MM.1S (cell line): ENCODE measurements at regions not wholly inside any gene's neighbourhood (a gene's known extent, or its start where the extent isn't known, plus 50 kb on each side); places are given as distances from the start of the nearest gene placed in this dataset.

Experiments
- DNase-seq: peaks from one replicate; pipeline ENCODE4 v3.0.0-alpha.2; 2015
- H2AFZ ChIP-seq: fragments of 300-600 bp; sonication (generic); 2 replicates; pipeline ENCODE4 v1.6.0; 2016; ENCODE audit warnings: antibody characterized with exemption, low read length
- H3F3A ChIP-seq: fragments of 300-600 bp; sonication (generic); 2 replicates; pipeline ENCODE4 v1.6.1; 2016; ENCODE audit warnings: mild to moderate bottlenecking, antibody characterized with exemption, low read length, moderate library complexity, mixed read lengths; ENCODE audit not compliant: insufficient read depth
- H3K27ac ChIP-seq: fragments of 300-600 bp; sonication (generic); 2 replicates; pipeline ENCODE4 v1.5.1; 2016; ENCODE audit warnings: mild to moderate bottlenecking, low read length
- H3K27me3 ChIP-seq: fragments of 300-600 bp; sonication (generic); replicated peaks from 2 replicates; pipeline ENCODE4 v1.6.0; 2016; ENCODE audit warnings: low read length; ENCODE audit not compliant: insufficient read depth
- H3K36me3 ChIP-seq: fragments of 300-600 bp; sonication (generic); replicated peaks from 2 replicates; pipeline ENCODE4 v1.6.1; 2016; ENCODE audit warnings: mild to moderate bottlenecking, low read length, mixed read lengths; ENCODE audit not compliant: insufficient read depth
- H3K4me1 ChIP-seq: fragments of 300-600 bp; sonication (generic); 2 replicates; pipeline ENCODE4 v1.6.1; 2016; ENCODE audit warnings: low read length, mixed read lengths
- H3K4me2 ChIP-seq: fragments of 300-600 bp; sonication (generic); 2 replicates; pipeline ENCODE4 v1.6.0; 2016; ENCODE audit warnings: low read depth, low read length
- H3K4me3 ChIP-seq: fragments of 300-600 bp; sonication (generic); 2 replicates; pipeline ENCODE4 v1.5.1; 2016; ENCODE audit warnings: low read length, mixed read lengths
- H3K79me2 ChIP-seq: fragments of 300-600 bp; sonication (generic); 2 replicates; pipeline ENCODE4 v1.6.1; 2016; ENCODE audit warnings: mixed run types, low read length, mixed read lengths
- H3K9ac ChIP-seq: fragments of 300-600 bp; sonication (generic); 2 replicates; pipeline ENCODE4 v1.6.1; 2016; ENCODE audit warnings: low read length, mixed read lengths
- H3K9me2 ChIP-seq: fragments of 300-600 bp; sonication (generic); replicated peaks from 2 replicates; pipeline ENCODE4 v1.6.1; 2016; ENCODE audit warnings: mild to moderate bottlenecking, low read length, mixed read lengths; ENCODE audit not compliant: insufficient read depth
- H3K9me3 ChIP-seq: fragments of 300-600 bp; sonication (generic); replicated peaks from 2 replicates; pipeline ENCODE4 v1.6.1; 2016; ENCODE audit warnings: mild to moderate bottlenecking, low read length, mixed read lengths; ENCODE audit not compliant: insufficient read depth
- H4K20me1 ChIP-seq: fragments of 300-600 bp; sonication (generic); 2 replicates; pipeline ENCODE4 v1.6.1; 2016; ENCODE audit warnings: mild to moderate bottlenecking, low read length, moderate library complexity, mixed read lengths; ENCODE audit not compliant: insufficient read depth
- EZH2 ChIP-seq: fragments of 300-600 bp; sonication (generic); optimal IDR thresholded peaks from 2 replicates; pipeline ENCODE3; 2017; ENCODE audit warnings: low read depth, mild to moderate bottlenecking, antibody characterized with exemption, low read length, mixed read lengths
- EZH2phosphoT487 ChIP-seq: fragments of 300-600 bp; sonication (generic); IDR thresholded peaks from 2 replicates; pipeline ENCODE4 v1.6.1; 2018; ENCODE audit warnings: antibody characterized with exemption, low read length
- TF ChIP-seq, protein P1 (sequence below): fragments of 300-600 bp; sonication (generic); IDR thresholded peaks from 2 replicates; pipeline ENCODE4 v1.5.1; 2016; ENCODE audit warnings: antibody characterized with exemption, low read length, mixed read lengths

DNA sequence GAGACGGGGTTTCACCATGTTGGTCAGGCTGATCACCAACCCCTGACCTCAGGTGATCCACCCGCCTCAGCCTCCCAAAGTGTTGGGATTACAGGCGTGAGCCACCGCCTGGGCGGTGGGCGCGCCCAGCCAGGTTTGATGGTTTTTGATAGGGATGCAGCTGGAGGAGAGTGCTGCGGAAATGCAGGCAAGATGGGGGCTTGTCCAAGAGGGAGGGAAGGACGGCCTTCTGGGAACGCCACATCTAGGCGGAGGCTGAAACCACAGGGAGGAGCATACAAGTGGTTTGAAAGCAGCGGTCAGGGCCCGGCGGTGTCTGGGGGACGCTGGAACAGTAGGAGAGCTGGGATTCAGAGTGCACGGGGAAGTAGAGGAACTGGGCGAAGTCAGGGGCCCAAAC, 134.6 kb downstream of the VRK1 start:
- Histone ChIP-seq H3K4me3 (no peak overlapping the region), H3K36me3 (no peaks in the 10 kb centered on the region), H3K4me1 (no peaks in the 10 kb centered on the region), H3K4me2 (no peak overlapping the region), H3K27ac (no peak overlapping the region), H3K79me2 (no peaks in the 10 kb centered on the region), H3K9me2 (no peaks in the 10 kb centered on the region), H2AFZ (no peak overlapping the region), H3F3A (no peaks in the 10 kb centered on the region), H3K9me3 (no peaks in the 10 kb centered on the region), H3K9ac (no peak overlapping the region), H3K27me3 (no peaks in the 10 kb centered on the region), H4K20me1 (no peaks in the 10 kb centered on the region)
- TF ChIP-seq EZH2 (no peak), EZH2phosphoT487 (no peak)
- TF ChIP-seq, protein P1, sequence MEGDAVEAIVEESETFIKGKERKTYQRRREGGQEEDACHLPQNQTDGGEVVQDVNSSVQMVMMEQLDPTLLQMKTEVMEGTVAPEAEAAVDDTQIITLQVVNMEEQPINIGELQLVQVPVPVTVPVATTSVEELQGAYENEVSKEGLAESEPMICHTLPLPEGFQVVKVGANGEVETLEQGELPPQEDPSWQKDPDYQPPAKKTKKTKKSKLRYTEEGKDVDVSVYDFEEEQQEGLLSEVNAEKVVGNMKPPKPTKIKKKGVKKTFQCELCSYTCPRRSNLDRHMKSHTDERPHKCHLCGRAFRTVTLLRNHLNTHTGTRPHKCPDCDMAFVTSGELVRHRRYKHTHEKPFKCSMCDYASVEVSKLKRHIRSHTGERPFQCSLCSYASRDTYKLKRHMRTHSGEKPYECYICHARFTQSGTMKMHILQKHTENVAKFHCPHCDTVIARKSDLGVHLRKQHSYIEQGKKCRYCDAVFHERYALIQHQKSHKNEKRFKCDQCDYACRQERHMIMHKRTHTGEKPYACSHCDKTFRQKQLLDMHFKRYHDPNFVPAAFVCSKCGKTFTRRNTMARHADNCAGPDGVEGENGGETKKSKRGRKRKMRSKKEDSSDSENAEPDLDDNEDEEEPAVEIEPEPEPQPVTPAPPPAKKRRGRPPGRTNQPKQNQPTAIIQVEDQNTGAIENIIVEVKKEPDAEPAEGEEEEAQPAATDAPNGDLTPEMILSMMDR, result no peak
- no peak for DNase-seq

DNA sequence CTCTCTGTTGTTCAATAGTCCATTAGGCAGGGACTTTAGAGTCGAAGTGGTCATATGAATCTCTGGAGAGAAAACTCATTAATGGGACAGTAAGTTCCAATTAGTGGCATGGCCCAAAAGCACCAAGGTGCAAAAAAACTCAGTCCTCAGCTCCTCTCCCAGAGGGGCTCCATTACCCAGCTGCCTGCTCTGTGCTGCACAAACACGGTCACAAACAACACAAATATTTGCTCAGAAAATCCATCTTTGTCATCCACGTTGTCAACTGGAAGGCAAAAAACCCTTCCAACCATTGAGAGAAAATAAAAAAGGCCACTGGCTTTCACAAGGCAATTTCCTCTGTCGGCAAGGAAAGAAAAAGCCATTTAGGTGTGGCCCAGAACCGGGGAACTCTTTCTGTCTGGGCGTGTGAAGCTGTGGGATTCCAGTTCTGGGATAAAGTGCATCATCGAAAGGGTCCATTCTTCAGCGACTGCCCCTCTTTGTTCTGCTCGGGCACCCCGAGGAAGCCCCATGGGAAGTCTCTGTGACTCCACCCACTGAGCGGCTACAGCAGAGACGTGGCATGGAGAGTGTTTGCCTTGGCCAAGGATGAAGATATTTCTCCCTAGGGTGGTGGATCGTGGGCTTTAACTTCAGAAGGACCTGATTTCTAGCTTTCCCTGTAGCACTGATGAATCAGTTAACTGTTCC, 137.6 kb downstream of the VRK1 start:
- no peak for DNase-seq
- Histone ChIP-seq H3K9me3 (no peaks in the 10 kb centered on the region), H3K79me2 (no peaks in the 10 kb centered on the region), H3K4me1 (no peaks in the 10 kb centered on the region), H3K27me3 (no peaks in the 10 kb centered on the region), H3K36me3 (no peaks in the 10 kb centered on the region), H3K4me2 (no peak overlapping the region), H4K20me1 (no peaks in the 10 kb centered on the region), H3K9me2 (no peaks in the 10 kb centered on the region), H3K9ac (no peak overlapping the region), H2AFZ (no peak overlapping the region), H3F3A (no peaks in the 10 kb centered on the region), H3K4me3 (no peak overlapping the region), H3K27ac (no peak overlapping the region)
- TF ChIP-seq, protein P1, result no peak
- TF ChIP-seq EZH2, result no peak
- no peak for TF ChIP-seq EZH2phosphoT487

GRCh38 chr14:96938946-96939345, 141.8 kb downstream of the VRK1 start:
- Histone ChIP-seq H3K4me3 (no peak overlapping the region), H3K36me3 (no peaks in the 10 kb centered on the region)
- TF ChIP-seq, protein P1, result no peak
- TF ChIP-seq EZH2phosphoT487 (no peak), EZH2 (no peak)

More at GRCh38 chr14:96938946-96939345, 141.8 kb downstream of the VRK1 start:
- Histone ChIP-seq H3K27me3 (no peaks in the 10 kb centered on the region), H3K9ac (no peak overlapping the region), H3K9me2 (no peaks in the 10 kb centered on the region), H3F3A (no peaks in the 10 kb centered on the region), H3K9me3 (no peaks in the 10 kb centered on the region), H2AFZ (no peak overlapping the region), H3K27ac (no peak overlapping the region), H4K20me1 (no peaks in the 10 kb centered on the region), H3K4me2 (no peak overlapping the region), H3K79me2 (no peaks in the 10 kb centered on the region), H3K4me1 (no peaks in the 10 kb centered on the region)
- no peak for DNase-seq
